ENCODE measurements at regions not wholly inside any gene's neighbourhood (a gene's known extent, or its start where the extent isn't known, plus 50 kb on each side); places are given as distances from the start of the nearest gene placed in this dataset.

DNA sequence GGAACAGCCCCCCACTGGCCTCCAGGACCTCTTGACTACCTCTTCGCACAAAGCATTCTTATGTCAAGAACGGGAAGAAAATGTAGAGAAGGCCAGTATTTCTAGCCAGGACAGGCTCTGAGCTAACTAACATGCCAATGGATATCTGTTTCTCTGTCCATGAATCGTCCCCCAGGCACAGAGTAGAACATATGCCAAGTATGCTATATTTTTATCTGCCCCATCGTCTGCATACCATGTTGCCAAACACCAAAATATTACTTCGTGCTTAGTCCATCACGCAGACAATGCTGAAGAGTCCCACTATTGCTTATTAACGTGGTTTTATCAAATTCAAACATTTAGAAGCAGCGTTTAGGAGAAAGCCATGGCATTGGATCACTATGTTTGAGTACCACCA lies 151.4 kb upstream of the CPSF6 start:
- Histone ChIP-seq H3K27ac (replicated peaks) (no peak overlapping the region), H3K27me3 (ENCODE audit: insufficient read depth, poor library complexity, severe bottlenecking) (no peaks in the 10 kb centered on the region), H3K4me3 (replicated peaks; ENCODE audit: insufficient read depth, low read length) (no peak overlapping the region)
- TF ChIP-seq SPI1 (IDR thresholded peaks at IDR 0.05; ENCODE audit: borderline replicate concordance, low read depth) (no peak), POLR2AphosphoS5 (IDR thresholded peaks at IDR 0.05; ENCODE audit: low read depth) (no peak), CTCF (IDR thresholded peaks at IDR 0.05; ENCODE audit: insufficient read depth, low read length) (no peak), GABPA (IDR thresholded peaks at IDR 0.05; ENCODE audit: low read depth) (no peak)
- no peak for DNase-seq (ENCODE audit: low read depth in 1 of 2, low spot score in 1 of 2)

DNA sequence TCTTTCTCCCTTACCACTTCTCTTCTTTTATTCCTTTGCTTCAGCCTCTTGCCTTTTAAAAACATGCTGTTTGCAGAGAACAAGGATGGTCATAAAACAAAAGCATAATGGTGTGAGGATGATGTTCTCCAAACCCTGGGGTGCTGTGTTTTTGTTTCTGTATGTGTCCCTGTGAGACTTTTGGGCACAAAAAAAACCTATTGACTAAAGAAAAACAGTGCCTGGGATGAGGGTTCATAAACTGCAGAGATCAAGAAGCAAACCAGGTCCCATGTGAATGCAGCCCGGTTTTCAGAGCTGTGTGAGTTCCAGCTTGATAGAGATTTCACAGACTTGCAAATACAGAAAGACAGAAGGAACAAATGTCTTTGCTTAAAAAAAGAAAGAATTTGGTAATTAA lies 148.6 kb upstream of the CPSF6 start:
- DNase-seq (ENCODE audit: low read depth in 1 of 2, low spot score in 1 of 2), result no peak
- Histone ChIP-seq H3K27me3 (ENCODE audit: insufficient read depth, poor library complexity, severe bottlenecking) (no peaks in the 10 kb centered on the region), H3K27ac (replicated peaks) (no peak overlapping the region), H3K4me3 (replicated peaks; ENCODE audit: insufficient read depth, low read length) (no peak overlapping the region)
- TF ChIP-seq SPI1 (IDR thresholded peaks at IDR 0.05; ENCODE audit: borderline replicate concordance, low read depth) (no peak), REST (IDR thresholded peaks at IDR 0.05; ENCODE audit: insufficient replicate concordance, low read depth) (no peak), CTCF (IDR thresholded peaks at IDR 0.05; ENCODE audit: insufficient read depth, low read length) (no peak)

- Histone ChIP-seq H3K27me3 (ENCODE audit: insufficient read depth, poor library complexity, severe bottlenecking) (no peaks in the 10 kb centered on the region), H3K27ac (replicated peaks) (no peak overlapping the region), H3K4me3 (replicated peaks; ENCODE audit: insufficient read depth, low read length) (no peak overlapping the region)
- no peak for DNase-seq (ENCODE audit: low read depth in 1 of 2, low spot score in 1 of 2)
- TF ChIP-seq GABPA (IDR thresholded peaks at IDR 0.05; ENCODE audit: low read depth), result no peak
- TF ChIP-seq SPI1 (IDR thresholded peaks at IDR 0.05; ENCODE audit: borderline replicate concordance, low read depth), result no peak
- TF ChIP-seq POLR2AphosphoS5 (IDR thresholded peaks at IDR 0.05; ENCODE audit: low read depth), result no peak
- TF ChIP-seq CTCF (IDR thresholded peaks at IDR 0.05; ENCODE audit: insufficient read depth, low read length), result no peak
- TF ChIP-seq REST (IDR thresholded peaks at IDR 0.05; ENCODE audit: insufficient replicate concordance, low read depth), result no peak
Measured at GRCh38 chr12:69091442-69092017, 147.8 kb upstream of the CPSF6 start.

GRCh38 chr12:69092137-69092536 lies 147.2 kb upstream of the CPSF6 start:
- H3K27me3 ChIP-seq (ENCODE audit: insufficient read depth, poor library complexity, severe bottlenecking), result no peaks in the 10 kb centered on the region
- H3K27ac ChIP-seq (replicated peaks), result no peak overlapping the region
- no peak for TF ChIP-seq POLR2AphosphoS5 (IDR thresholded peaks at IDR 0.05; ENCODE audit: low read depth)
- TF ChIP-seq REST (IDR thresholded peaks at IDR 0.05; ENCODE audit: insufficient replicate concordance, low read depth), result no peak
- no peak for TF ChIP-seq CTCF (IDR thresholded peaks at IDR 0.05; ENCODE audit: insufficient read depth, low read length)
- TF ChIP-seq SPI1 (IDR thresholded peaks at IDR 0.05; ENCODE audit: borderline replicate concordance, low read depth), result no peak
- no peak for TF ChIP-seq GABPA (IDR thresholded peaks at IDR 0.05; ENCODE audit: low read depth)
- DNase-seq (ENCODE audit: low read depth in 1 of 2, low spot score in 1 of 2), result no peak
- no peak overlapping the region for H3K4me3 ChIP-seq (replicated peaks; ENCODE audit: insufficient read depth, low read length)
